ENCODE measurements at regions not wholly inside any gene's neighbourhood (a gene's known extent, or its start where the extent isn't known, plus 50 kb on each side); places are given as distances from the start of the nearest gene placed in this dataset.

- TF ChIP-seq CTCF (IDR thresholded peaks at IDR 0.05) = no peak
- no peak for TF ChIP-seq EP300 (IDR thresholded peaks at IDR 0.05)
Measured at GRCh38 chr2:234231460-234231859, 181.0 kb downstream of the SPP2 start.

Measured in gastroesophageal sphincter (tissue), 3 donors.